H54 (cell line): ENCODE measurements at regions not wholly inside any gene's neighbourhood (a gene's known extent, or its start where the extent isn't known, plus 50 kb on each side); places are given as distances from the start of the nearest gene placed in this dataset.
"Not testable (repeated sequence)": the region's sequence is repeated elsewhere in the genome, so short reads cannot be mapped to it uniquely, and the experiment has no call there.

ENCODE experiments used
- DNase-seq: peaks from one replicate; pipeline ENCODE4 v3.0.0; 2011; ENCODE audit warnings: low spot score, mixed read lengths; ENCODE audit not compliant: insufficient read length
- FAIRE-seq: peaks from 3 replicates; lab custom pipeline; 2011; peaks lifted over from hg19 to GRCh38; lab: Jason Lieb, UNC
- POLR2A ChIP-seq: IDR thresholded peaks from 2 replicates; pipeline ENCODE4 v1.6.1; 2011; ENCODE audit warnings: low read depth, mild to moderate bottlenecking, low read length

DNA sequence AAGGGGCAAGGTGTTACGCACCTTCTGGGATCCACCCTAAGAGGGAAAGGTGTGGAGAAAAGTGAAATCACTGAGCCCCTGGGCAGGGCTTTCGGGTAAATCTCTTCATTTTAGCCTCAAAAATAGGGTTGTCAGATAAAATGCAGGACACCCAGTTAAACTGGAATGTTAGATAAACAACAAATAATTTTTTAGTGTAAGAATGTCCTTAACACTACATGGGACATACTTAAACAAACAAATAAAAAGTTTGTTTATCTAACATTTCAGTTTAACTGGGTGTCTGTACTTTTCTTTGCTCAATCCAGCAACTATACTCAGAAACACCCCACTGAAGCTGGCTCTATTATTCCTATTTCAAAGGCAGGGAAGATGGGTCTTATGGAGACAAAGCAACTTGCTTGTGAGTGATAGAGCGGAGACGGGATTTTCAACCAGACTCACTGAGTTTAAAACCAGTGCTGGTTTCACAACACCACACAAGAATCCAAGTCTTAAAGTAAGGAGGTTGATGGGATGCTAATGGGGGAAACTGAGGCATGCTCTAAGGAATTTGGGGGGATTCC is 144.8 kb upstream of the RBPJ start:
- FAIRE-seq (no peak), DNase-seq (no peak)
- no peak for TF ChIP-seq POLR2A

DNA sequence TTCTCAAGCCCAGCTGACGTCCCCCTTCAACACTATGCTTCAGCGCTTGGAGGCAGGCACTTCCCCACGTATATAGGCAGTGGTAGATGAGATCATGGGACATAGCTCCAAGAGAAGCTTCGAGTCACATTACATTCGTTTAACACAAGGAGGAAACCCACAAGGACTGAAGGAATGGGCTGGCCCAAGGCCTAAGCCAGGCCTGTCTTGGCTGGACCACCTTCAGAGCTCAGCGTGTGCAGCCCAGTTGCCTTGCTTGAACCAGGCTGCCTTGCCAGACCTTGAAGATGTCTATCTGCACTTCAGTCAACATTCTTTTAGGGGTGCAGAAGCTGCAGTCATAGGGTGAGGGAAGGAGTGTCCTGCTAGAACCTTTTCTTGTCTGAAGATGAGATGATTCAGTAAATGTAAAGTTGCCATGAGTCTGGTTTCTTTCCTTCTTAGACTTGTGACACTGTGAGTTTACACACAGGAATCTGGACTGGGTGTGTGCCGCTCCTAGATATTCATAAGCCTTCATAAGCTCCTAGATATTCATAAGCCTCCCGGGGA is 144.1 kb upstream of the RBPJ start:
- FAIRE-seq = no peak
- no peak for TF ChIP-seq POLR2A
- no peak for DNase-seq

DNA sequence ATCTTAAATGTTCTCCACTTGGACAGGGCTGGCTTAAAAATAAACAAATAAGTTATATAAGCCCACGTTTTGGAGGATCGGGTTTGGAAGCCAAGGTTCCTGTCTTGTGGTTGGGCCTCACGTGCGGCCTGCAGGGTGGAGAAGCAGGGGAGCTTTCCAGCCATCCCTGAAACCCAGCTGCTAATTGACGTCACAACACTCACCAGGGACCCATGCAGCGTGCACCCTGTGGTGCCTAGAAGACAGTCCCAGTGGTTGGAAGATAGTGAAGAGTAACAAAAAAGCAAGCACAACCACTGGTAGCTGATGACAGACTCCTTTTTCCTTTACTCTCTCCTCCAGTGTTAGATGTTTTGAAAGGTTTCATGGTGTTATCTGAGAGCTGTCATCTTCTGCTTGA is 142.0 kb upstream of the RBPJ start:
- FAIRE-seq = no peak
- no peak for TF ChIP-seq POLR2A
- DNase-seq = no peak

DNA sequence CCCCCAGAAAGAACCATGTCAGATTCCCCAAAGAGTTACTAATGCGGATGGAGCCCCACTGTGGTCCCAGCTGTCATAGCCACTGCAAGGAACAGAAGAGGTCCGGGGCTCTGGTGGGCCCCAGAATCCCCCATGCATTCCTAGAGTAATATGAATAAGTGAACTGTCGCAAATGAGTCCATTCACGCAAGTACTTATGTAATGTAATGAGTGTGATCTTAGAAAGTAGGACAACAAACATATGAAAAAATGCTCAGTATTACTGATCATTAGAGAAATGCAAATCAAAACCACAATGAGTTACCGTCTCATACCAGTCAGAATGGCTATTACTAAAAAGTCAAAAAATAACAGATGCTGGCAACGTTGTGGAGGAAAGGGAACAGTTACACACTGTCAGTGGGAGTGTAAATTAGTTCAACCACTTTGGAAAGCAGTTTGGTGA is 141.5 kb upstream of the RBPJ start:
- no peak for DNase-seq
- no peak for FAIRE-seq
- no peak for TF ChIP-seq POLR2A

GRCh38 chr4:26181616-26182015 is 139.2 kb upstream of the RBPJ start:
- FAIRE-seq = no peak
- DNase-seq = no peak
- no peak for TF ChIP-seq POLR2A

DNA sequence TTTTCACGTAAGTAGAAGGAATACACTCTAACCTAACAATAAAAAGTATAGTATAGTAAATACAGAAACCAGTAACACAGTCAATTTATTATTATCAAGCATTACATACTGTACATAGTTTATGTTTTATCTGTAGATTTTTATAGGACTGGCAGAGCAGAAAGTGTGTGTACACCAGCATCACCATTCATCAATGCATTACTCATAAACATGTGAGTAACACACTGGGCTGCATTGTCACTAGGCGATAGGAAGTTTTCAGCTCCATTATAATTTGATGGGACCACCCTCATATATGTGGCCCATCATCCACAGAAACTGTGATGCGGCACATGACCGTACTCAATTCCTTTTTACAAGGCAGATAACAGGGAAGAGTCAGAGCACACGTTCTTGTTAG is 137.8 kb upstream of the RBPJ start:
- no peak for FAIRE-seq
- no peak for TF ChIP-seq POLR2A
- DNase-seq = no peak

GRCh38 chr4:26185436-26185835 is 135.4 kb upstream of the RBPJ start:
- TF ChIP-seq POLR2A = no peak
- FAIRE-seq (no peak), DNase-seq (no peak)

GRCh38 chr4:26191353-26191752 is 129.5 kb upstream of the RBPJ start:
- no peak for FAIRE-seq

DNA sequence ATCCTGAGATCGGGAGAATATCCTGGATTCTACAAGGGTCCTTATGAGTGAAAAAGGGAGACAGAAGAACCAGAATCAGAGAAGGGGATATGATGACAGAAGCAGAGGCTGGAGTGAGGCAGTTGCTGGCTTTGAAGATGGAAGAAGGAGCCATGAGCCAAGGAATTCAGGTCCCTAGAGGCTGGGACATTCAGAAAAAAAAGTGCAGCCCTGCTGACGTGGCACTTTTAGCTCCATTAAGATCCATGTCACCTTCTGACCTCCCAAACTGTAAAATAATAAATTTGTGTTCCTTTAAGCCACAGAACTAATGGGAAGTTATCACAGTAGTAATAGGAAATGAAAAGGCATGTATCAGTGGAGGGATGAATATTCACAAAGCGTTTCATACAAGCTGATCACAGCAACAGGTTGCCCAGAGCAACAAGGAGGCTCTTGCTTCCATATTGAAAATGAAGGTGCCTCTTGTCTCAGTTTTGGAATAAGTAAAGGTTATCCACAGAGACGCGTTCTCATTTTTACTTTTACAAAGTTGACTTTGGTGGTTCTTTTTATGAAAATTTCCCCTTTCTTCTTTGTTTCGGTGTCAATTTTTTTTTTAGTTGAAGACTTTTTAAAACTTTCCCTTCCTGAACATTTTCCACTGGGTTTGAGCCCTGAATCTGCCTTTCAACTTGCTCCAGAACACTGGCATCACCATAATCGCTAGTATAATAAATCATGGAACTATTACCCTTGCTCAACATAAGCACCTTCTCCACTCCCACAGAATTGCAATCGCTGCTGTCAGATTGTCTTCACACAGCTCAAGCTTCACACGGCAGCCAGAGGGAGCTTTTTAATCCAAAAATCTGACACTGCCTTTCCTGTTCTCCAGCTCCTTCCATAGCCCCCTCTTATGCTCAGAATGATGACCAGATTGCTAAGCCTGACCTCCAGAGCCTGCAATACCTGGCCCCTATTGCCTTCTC is 127.6 kb upstream of the RBPJ start:
- FAIRE-seq = no peak
- DNase-seq = no peak
- TF ChIP-seq POLR2A = no peak

More at GRCh38 chr4:26191353-26191752, 129.5 kb upstream of the RBPJ start:
- no peak for TF ChIP-seq POLR2A
- no peak for DNase-seq

DNA sequence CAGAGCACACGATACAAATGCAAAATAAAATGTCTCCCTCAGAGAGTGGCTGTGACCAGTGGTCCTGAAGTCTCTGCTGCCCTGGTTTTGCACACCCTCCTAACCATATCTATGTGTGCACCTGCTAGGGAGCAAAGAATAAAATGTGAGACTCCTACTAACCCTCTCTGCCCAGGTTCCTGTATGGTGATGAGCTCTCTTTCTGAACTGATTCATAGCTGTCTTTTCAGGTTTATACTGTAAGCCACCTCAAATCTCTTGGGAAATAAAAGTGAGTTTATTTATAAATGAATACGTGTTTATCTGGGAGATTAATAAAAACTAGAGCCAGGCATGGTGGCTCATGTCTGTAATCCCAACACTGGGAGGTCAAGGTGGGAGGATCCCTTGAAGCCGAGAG is 126.0 kb upstream of the RBPJ start:
- no peak for TF ChIP-seq POLR2A
- no peak for FAIRE-seq
- no peak for DNase-seq

DNA sequence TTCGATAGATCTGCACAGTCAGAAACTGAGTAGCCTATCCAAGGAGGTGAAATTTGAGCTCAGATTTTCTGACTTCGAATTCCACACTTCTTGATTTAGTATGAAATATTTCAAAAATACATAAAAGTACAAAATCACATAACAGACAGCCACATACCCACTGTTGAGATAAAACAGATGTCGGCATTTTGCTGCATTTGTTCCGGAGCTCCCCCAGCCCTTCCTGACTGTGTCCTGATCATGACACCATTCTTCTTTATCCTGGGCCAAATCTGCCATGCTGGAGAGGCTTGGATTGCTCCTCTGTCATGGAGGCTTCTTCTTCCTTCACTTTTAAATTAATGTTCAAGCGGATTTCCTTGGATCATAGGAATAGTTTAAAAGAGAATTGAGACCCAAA is 124.2 kb upstream of the RBPJ start:
- no peak for TF ChIP-seq POLR2A
- DNase-seq (no peak), FAIRE-seq (no peak)

DNA sequence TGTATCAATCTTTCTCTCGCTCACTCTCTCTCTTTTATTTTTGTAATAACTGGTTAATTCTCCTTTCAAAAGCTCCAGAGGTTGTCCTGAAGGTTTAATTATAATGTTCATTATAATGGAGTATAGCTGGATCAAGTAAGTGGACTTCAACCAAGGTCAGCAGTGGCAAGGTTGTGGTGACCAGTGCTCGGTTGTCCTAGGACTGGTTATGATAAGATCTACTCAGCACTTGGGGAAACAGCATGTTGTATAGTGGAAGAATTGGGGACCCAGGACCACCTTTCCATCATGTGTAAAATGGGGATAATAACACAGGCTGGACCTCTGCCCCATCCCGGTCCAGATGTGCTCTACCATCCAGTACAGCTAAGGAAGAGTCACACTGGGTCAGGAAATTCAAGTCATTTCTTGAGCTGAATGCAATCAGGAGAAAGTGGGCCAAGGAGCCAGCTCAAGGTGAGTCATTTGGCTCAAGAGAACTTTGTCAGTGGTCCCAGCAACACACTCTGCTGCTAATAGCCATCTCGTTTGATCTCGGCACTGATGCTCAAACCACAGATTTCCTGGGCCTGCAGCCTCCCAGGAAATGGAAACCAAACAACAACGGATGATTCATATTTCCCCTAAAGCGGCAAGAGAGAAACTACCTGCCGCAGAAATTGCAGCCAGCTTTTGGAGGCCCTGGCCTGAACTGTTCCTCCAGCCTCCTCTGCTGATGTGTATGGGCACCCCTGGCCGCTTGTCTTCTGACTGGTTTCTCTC is 123.6 kb upstream of the RBPJ start:
- peak; percentile 91 for FAIRE-seq
- peak; percentile 69 for DNase-seq
- TF ChIP-seq POLR2A = no peak

- FAIRE-seq, DNase-seq: not testable (repeated sequence)
These were observed 121.9 kb upstream of the RBPJ start for GRCh38 chr4:26198931-26199330.

GRCh38 chr4:26199596-26199995 is 121.2 kb upstream of the RBPJ start:
- FAIRE-seq (no peak), DNase-seq (no peak)
- no peak for TF ChIP-seq POLR2A
